SK-N-SH treated with all-trans-retinoic acid at 6 μM for 48 hours (cell line): ENCODE measurements at regions not wholly inside any gene's neighbourhood (a gene's known extent, or its start where the extent isn't known, plus 50 kb on each side); places are given as distances from the start of the nearest gene placed in this dataset.

Experiments used
- ESRRG ChIP-seq: fragments of 250-450 bp; sonication (Bioruptor Pico); IDR thresholded peaks from 2 replicates; pipeline ENCODE4 v1.6.1; 2021; ENCODE audit warnings: mild to moderate bottlenecking
- ZNF565 ChIP-seq: fragments of 450-650 bp; formaldehyde crosslinking; conservative IDR thresholded peaks from 2 replicates; pipeline ENCODE4 v1.5.0; 2020; ENCODE audit warnings: low read depth, mild to moderate bottlenecking, moderate library complexity
- ZNF70 ChIP-seq: fragments of 450-650 bp; formaldehyde crosslinking; IDR thresholded peaks from 2 replicates; pipeline ENCODE4 v1.5.0; 2020; ENCODE audit warnings: mild to moderate bottlenecking, moderate library complexity
- TF ChIP-seq, protein P1 (sequence below): fragments of 250-450 bp; sonication (Bioruptor Pico); IDR thresholded peaks from 2 replicates; pipeline ENCODE4 v1.5.1; 2020; ENCODE audit warnings: low read depth, mild to moderate bottlenecking, moderate library complexity

DNA sequence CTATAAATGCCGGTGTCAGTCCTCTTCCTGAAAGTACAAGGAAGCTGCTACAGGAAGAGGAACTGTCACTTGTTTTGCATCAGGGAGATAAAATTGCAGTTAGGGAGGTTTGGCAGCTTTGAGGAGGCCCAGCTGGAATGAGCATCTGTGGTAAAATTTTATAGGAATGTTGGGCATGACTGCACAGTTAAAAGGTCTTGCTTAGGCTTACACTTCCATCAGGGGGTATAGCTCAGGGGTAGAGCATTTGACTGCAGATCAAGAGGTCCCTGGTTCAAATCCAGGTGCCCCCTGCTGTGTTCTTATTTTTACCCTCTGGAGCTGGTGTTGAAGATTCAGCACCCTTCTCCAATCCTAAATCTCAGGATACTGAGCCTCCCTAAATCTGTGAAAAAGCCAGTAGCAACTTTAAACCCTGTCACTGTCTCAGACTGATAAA, 65.9 kb downstream of the ZNF467 start:
- TF ChIP-seq ZNF565 (CRISPR knock-in tag) (no peak), ZNF70 (no peak), ESRRG (CRISPR knock-in tag) (no peak)
- TF ChIP-seq, protein P1, sequence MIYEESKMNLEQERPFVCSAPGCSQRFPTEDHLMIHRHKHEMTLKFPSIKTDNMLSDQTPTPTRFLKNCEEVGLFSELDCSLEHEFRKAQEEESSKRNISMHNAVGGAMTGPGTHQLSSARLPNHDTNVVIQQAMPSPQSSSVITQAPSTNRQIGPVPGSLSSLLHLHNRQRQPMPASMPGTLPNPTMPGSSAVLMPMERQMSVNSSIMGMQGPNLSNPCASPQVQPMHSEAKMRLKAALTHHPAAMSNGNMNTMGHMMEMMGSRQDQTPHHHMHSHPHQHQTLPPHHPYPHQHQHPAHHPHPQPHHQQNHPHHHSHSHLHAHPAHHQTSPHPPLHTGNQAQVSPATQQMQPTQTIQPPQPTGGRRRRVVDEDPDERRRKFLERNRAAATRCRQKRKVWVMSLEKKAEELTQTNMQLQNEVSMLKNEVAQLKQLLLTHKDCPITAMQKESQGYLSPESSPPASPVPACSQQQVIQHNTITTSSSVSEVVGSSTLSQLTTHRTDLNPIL (CRISPR knock-in tag), result no peak
